Dermis microvascular lymphatic vessel endothelial cell (primary cell): ENCODE measurements at regions not wholly inside any gene's neighbourhood (a gene's known extent, or its start where the extent isn't known, plus 50 kb on each side); places are given as distances from the start of the nearest gene placed in this dataset.

ENCODE experiments used
- DNase-seq, 2 donors: peaks; one replicate each; pipeline versions ENCODE4 v3.0.0 to v3.0.0-alpha.2; 2010; ENCODE audit warnings: low read depth in 2 of 2

- no peak for DNase-seq
These were observed 97.3 kb upstream of the SFMBT2 start for GRCh38 chr10:7507887-7508726.

GRCh38 chr10:7506571-7506970 lies 95.7 kb upstream of the SFMBT2 start:
- DNase-seq = no peak

GRCh38 chr10:7505196-7505595 lies 94.4 kb upstream of the SFMBT2 start:
- no peak for DNase-seq

GRCh38 chr10:7503190-7503589 lies 92.4 kb upstream of the SFMBT2 start:
- peak in 1 of 2 donors; percentile 70 for DNase-seq

GRCh38 chr10:7501157-7501556 lies 90.3 kb upstream of the SFMBT2 start:
- no peak for DNase-seq

GRCh38 chr10:7498111-7498510 lies 87.3 kb upstream of the SFMBT2 start:
- DNase-seq = no peak

- DNase-seq = no peak
These were observed 83.2 kb upstream of the SFMBT2 start for GRCh38 chr10:7493996-7494395.

GRCh38 chr10:7492660-7493046 lies 81.8 kb upstream of the SFMBT2 start:
- DNase-seq = no peak

- DNase-seq = no peak
These were observed 81.3 kb upstream of the SFMBT2 start for GRCh38 chr10:7491949-7492659.

GRCh38 chr10:7491230-7491629 lies 80.4 kb upstream of the SFMBT2 start:
- DNase-seq = no peak

GRCh38 chr10:7488418-7488829 lies 77.6 kb upstream of the SFMBT2 start:
- DNase-seq = peak in 1 of 2 donors; percentile 4

- DNase-seq = no peak
These were observed 76.7 kb upstream of the SFMBT2 start for GRCh38 chr10:7487528-7487927.

- DNase-seq = no peak
These were observed 75.7 kb upstream of the SFMBT2 start for GRCh38 chr10:7486528-7486927.

- DNase-seq = no peak
These were observed 75.0 kb upstream of the SFMBT2 start for GRCh38 chr10:7485799-7486198.

GRCh38 chr10:7485244-7485556 lies 74.4 kb upstream of the SFMBT2 start:
- DNase-seq = no peak

GRCh38 chr10:7484456-7485243 lies 73.8 kb upstream of the SFMBT2 start:
- no peak for DNase-seq

GRCh38 chr10:7483848-7484247 lies 73.0 kb upstream of the SFMBT2 start:
- no peak for DNase-seq

- no peak for DNase-seq
These were observed 72.2 kb upstream of the SFMBT2 start for GRCh38 chr10:7482992-7483391.

GRCh38 chr10:7481368-7481765 lies 70.5 kb upstream of the SFMBT2 start:
- no peak for DNase-seq

GRCh38 chr10:7480742-7481367 lies 70.0 kb upstream of the SFMBT2 start:
- no peak for DNase-seq

GRCh38 chr10:7479861-7480598 lies 69.2 kb upstream of the SFMBT2 start:
- no peak for DNase-seq
